ENCODE measurements at regions not wholly inside any gene's neighbourhood (a gene's known extent, or its start where the extent isn't known, plus 50 kb on each side); places are given as distances from the start of the nearest gene placed in this dataset.

- no peaks in the 10 kb centered on the region for H3K27me3 ChIP-seq
- DNase-seq (no peak), ATAC-seq (peak in 1 of 4 donors; percentile 23)
- peaks cover 0 to 11% (median 0%) of the 10 kb centered on the region in 12 donors for H3K4me1 ChIP-seq
- WGBS, 4 donors = 77 to 94% (median 85%) methylated on average over 2 to 4 of the region's 4 CpGs
- no peak overlapping the region for H3K27ac ChIP-seq
- H3K36me3 ChIP-seq = no peaks in the 10 kb centered on the region
- H3K4me3 ChIP-seq = no peak overlapping the region
- H3K9me3 ChIP-seq = no peaks in the 10 kb centered on the region
- TF ChIP-seq POLR2A (IDR thresholded peaks at IDR 0.05) = no peak
- TF ChIP-seq, protein P1, sequence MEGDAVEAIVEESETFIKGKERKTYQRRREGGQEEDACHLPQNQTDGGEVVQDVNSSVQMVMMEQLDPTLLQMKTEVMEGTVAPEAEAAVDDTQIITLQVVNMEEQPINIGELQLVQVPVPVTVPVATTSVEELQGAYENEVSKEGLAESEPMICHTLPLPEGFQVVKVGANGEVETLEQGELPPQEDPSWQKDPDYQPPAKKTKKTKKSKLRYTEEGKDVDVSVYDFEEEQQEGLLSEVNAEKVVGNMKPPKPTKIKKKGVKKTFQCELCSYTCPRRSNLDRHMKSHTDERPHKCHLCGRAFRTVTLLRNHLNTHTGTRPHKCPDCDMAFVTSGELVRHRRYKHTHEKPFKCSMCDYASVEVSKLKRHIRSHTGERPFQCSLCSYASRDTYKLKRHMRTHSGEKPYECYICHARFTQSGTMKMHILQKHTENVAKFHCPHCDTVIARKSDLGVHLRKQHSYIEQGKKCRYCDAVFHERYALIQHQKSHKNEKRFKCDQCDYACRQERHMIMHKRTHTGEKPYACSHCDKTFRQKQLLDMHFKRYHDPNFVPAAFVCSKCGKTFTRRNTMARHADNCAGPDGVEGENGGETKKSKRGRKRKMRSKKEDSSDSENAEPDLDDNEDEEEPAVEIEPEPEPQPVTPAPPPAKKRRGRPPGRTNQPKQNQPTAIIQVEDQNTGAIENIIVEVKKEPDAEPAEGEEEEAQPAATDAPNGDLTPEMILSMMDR (IDR thresholded peaks at IDR 0.05) = no peak
- intact Hi-C loops (cut with DNase I) = no loop called here
Measured at GRCh38 chr5:173798127-173798810, 89.9 kb upstream of the CPEB4 start.

DNA sequence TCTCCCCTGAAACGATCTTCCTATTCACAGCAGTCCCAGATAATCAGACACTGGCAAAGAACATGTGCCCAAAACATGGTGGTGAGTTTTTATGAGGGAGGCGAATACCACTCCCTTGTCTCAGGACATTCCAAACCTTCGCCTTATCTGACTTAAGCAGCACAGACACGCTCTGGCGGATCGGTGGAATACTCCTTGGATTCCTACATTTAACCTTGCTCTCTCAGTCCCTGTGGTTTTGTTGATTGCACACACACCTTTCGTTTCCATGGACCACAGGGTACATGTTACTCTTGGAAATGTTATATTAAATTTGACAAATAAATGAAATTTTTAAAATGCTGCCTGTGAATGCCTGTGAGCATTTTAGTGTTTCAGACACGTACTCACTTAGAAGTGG lies 87.8 kb upstream of the CPEB4 start:
- TF ChIP-seq POLR2A (IDR thresholded peaks at IDR 0.05) = no peak
- TF ChIP-seq, protein P1 (IDR thresholded peaks at IDR 0.05) = no peak
- no peak for ATAC-seq
- intact Hi-C loops (cut with DNase I) = no loop called here

DNA sequence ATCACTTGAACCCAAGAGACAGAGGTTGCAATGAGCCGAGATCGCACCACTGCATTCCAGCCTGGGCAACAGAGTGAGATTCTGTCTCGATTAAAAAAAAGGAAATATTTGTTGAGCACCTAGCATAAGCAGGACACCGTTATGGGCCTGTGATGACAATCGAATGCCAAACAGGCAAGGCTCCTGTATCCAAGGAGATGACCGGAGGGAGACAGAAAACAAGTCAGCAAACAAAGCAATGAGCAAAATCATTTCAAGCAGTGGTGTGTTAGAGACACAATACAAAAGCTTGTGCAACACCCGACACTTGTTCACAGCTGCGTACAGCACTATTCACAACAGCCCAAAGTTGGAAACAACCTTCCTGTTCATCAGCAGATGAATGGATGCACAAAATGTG lies 87.1 kb upstream of the CPEB4 start:
- WGBS, 4 donors = 93 to 95% (median 94%) methylated on average over 8 of the region's 8 CpGs
- no peak for ATAC-seq
- peaks cover 0 to 11% (median 0%) of the 10 kb centered on the region in 12 donors for H3K4me1 ChIP-seq
- no peaks in the 10 kb centered on the region for H3K27me3 ChIP-seq
- no peaks in the 10 kb centered on the region for H3K36me3 ChIP-seq
- H3K27ac ChIP-seq = no peak overlapping the region
- intact Hi-C loops (cut with DNase I) = no loop called here
- H3K4me3 ChIP-seq = no peak overlapping the region
- no peak for DNase-seq
- peaks cover 0 to 5% (median 0%) of the 10 kb centered on the region in 12 donors for H3K9me3 ChIP-seq
- TF ChIP-seq POLR2A (IDR thresholded peaks at IDR 0.05) = no peak

More for the DNA sequence above, 87.8 kb upstream of the CPEB4 start:
- WGBS, 4 donors = 70 to 78% (median 73%) methylated on average over 8 of the region's 8 CpGs
- Histone ChIP-seq H3K4me3 (no peak overlapping the region), H3K36me3 (no peaks in the 10 kb centered on the region), H3K4me1 (peaks cover 0 to 11% (median 0%) of the 10 kb centered on the region in 12 donors), H3K9me3 (peaks cover 0 to 5% (median 0%) of the 10 kb centered on the region in 12 donors), H3K27me3 (no peaks in the 10 kb centered on the region), H3K27ac (no peak overlapping the region)
- DNase-seq = no peak

DNA sequence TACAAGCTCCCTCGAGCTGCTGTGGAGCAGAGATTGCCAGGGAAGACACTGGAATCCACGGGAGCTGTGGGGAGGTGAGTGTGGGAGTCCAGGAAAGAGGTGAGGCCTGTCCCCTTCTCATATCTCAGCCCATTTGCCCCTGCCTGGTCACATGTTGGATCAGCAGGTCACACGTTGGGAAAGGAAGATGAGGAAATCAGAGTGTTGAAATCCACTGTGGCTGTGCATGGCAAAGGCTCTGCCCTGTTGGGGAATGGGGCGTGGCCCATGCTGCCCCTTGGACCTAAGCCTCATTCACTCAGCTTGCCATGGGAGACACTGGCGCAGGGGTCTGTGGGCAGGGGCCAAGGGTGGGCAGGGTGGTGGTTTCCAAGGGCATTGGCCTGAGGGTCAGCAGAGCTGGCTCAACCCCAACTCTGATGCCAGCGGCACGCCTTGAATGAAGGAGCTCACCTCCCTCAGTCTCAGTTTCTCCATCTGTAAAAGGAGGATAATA lies 85.4 kb upstream of the CPEB4 start:
- Histone ChIP-seq H3K36me3 (no peaks in the 10 kb centered on the region), H3K9me3 (peaks cover 0 to 5% (median 0%) of the 10 kb centered on the region in 12 donors), H3K27ac (no peak overlapping the region), H3K4me1 (peaks cover 0 to 16% (median 0%) of the 10 kb centered on the region in 12 donors), H3K27me3 (no peaks in the 10 kb centered on the region), H3K4me3 (no peak overlapping the region)
- WGBS, 4 donors = 66 to 75% (median 68%) methylated on average over 7 of the region's 7 CpGs
- peak; percentile 30 to 69 (median 51) for ATAC-seq
- DNase-seq = peak in 1 of 5 donors; percentile 41
- no peak for TF ChIP-seq POLR2A (IDR thresholded peaks at IDR 0.05)
- TF ChIP-seq, protein P1 (IDR thresholded peaks at IDR 0.05) = no peak
- intact Hi-C loops (cut with DNase I) = no loop called here

Data from heart left ventricle (tissue), 16 donors.